H1 (cell line): ENCODE measurements at regions not wholly inside any gene's neighbourhood (a gene's known extent, or its start where the extent isn't known, plus 50 kb on each side); places are given as distances from the start of the nearest gene placed in this dataset.

Source experiments
- CTCF ChIA-PET: fragments of 300-600 bp; sonication (Branson Sonifier 250); formaldehyde crosslinking; loops from one replicate; lab custom pipeline; 2021; ENCODE audit not compliant: partially characterized antibody; lab: Charles Lee
- POLR2A ChIA-PET: fragments of 300-600 bp; sonication (Branson Sonifier 250); formaldehyde crosslinking; loops from one replicate; lab custom pipeline; 2021; ENCODE audit warnings: inconsistent platforms; ENCODE audit not compliant: partially characterized antibody; lab: Charles Lee
- DNase-seq, 2 experiments: peaks; one replicate each; pipeline versions ENCODE4 v3.0.0 to v3.0.0-alpha.2; 2010 to 2022; ENCODE audit warnings: low spot score in 2 of 2, low read depth in 1 of 2, mixed read lengths in 1 of 2
- FAIRE-seq: peaks from 2 replicates; lab custom pipeline; 2011; peaks lifted over from hg19 to GRCh38; lab: Jason Lieb, UNC
- H2AFZ ChIP-seq: 2 replicates; pipeline ENCODE4 v1.8.1; 2012; ENCODE audit warnings: low read length, inconsistent platforms
- H2AK5ac ChIP-seq: 2 replicates; pipeline ENCODE4 v1.6.1; 2013; ENCODE audit warnings: low read depth, low read length
- H2BK120ac ChIP-seq: replicated peaks from 2 replicates; pipeline ENCODE3; 2013; ENCODE audit warnings: low read depth, low read length, inconsistent platforms
- H2BK12ac ChIP-seq: 2 replicates; pipeline ENCODE4 v1.6.1; 2013; ENCODE audit warnings: low read depth, low read length
- H2BK15ac ChIP-seq: 2 replicates; pipeline ENCODE4 v1.6.1; 2013; ENCODE audit warnings: low read length
- H2BK20ac ChIP-seq: 2 replicates; pipeline ENCODE4 v1.6.1; 2013; ENCODE audit warnings: low read length
- H2BK5ac ChIP-seq: 2 replicates; pipeline ENCODE4 v1.6.1; 2013; ENCODE audit warnings: low read depth, low read length
- H3K14ac ChIP-seq: 2 replicates; pipeline ENCODE4 v1.6.1; 2013; ENCODE audit warnings: inconsistent platforms; ENCODE audit not compliant: insufficient read length
- H3K18ac ChIP-seq: 2 replicates; pipeline ENCODE4 v1.6.1; 2013; ENCODE audit warnings: low read length; ENCODE audit errors: extremely low read depth
- H3K23ac ChIP-seq: 2 replicates; pipeline ENCODE4 v1.6.1; 2013; ENCODE audit warnings: inconsistent platforms; ENCODE audit not compliant: insufficient read length
- H3K23me2 ChIP-seq: 2 replicates; pipeline ENCODE4 v1.6.1; 2013; ENCODE audit warnings: low read depth, low read length
- H3K27ac ChIP-seq: 2 replicates; pipeline ENCODE4 v1.6.1; 2011; ENCODE audit warnings: low read depth, low read length, inconsistent platforms
- H3K27me3 ChIP-seq, 4 experiments: replicated peaks in 1 of 4; 1 replicate in 1 of 4; 2 replicates in 3 of 4; pipeline versions ENCODE4 v1.6.1 to v1.8.1; 2011 to 2013; ENCODE audit warnings: low read length in 3 of 4, mild to moderate bottlenecking in 3 of 4, inconsistent platforms in 2 of 4, mixed read lengths in 2 of 4, moderate library complexity in 1 of 4; ENCODE audit not compliant: control insufficient read depth in 3 of 4, insufficient read depth in 3 of 4; ENCODE audit errors: extremely low read depth in 1 of 4
- H3K36me3 ChIP-seq, 4 experiments: 2 replicates each; pipeline versions ENCODE4 v1.6.1 to v1.8.1; 2011 to 2013; ENCODE audit warnings: mild to moderate bottlenecking in 4 of 4, low read length in 3 of 4, moderate library complexity in 2 of 4, control low read depth in 1 of 4, inconsistent platforms in 1 of 4; ENCODE audit not compliant: insufficient read depth in 4 of 4, control insufficient read depth in 2 of 4
- H3K4ac ChIP-seq: replicated peaks from 2 replicates; pipeline ENCODE3; 2013; ENCODE audit warnings: low read length, low read depth, mixed read lengths, inconsistent platforms; ENCODE audit not compliant: insufficient read length
- H3K4me1 ChIP-seq, 4 experiments: replicated peaks in 1 of 4; 1 replicate in 1 of 4; 2 replicates in 3 of 4; pipeline versions ENCODE4 v1.6.1 to v1.8.1; 2011 to 2013; ENCODE audit warnings: low read length in 3 of 4, inconsistent platforms in 2 of 4, mixed read lengths in 1 of 4; ENCODE audit not compliant: insufficient read depth in 4 of 4, control insufficient read depth in 3 of 4
- H3K4me2 ChIP-seq, 2 experiments: 2 replicates each; pipeline versions ENCODE4 v1.6.1 to v1.8.1; 2011 to 2013; ENCODE audit warnings: low read depth in 2 of 2, low read length in 2 of 2, control low read depth in 1 of 2, inconsistent platforms in 1 of 2, mild to moderate bottlenecking in 1 of 2; ENCODE audit not compliant: insufficient read depth in 1 of 2
- H3K4me3 ChIP-seq, 4 experiments: fragments of 200-600, 300-600 bp in 1 of 4; sonication (generic), shearing (Covaris generic), sonication (Bioruptor Twin) in 1 of 4; 2 replicates each; pipeline versions ENCODE4 v1.5.1 to v1.8.1; 2011 to 2016; ENCODE audit warnings: low read length in 4 of 4, low read depth in 3 of 4, control low read depth in 2 of 4, inconsistent platforms in 2 of 4, mild to moderate bottlenecking in 2 of 4, mixed read lengths in 1 of 4, moderate library complexity in 1 of 4; ENCODE audit not compliant: insufficient read depth in 2 of 4; ENCODE audit errors: extremely low read depth in 1 of 4
- H3K56ac ChIP-seq: replicated peaks from 2 replicates; pipeline ENCODE3; 2013; ENCODE audit warnings: low read depth, mild to moderate bottlenecking, mixed read lengths, low read length, inconsistent platforms; ENCODE audit not compliant: insufficient read length
- H3K79me1 ChIP-seq: 2 replicates; pipeline ENCODE4 v1.6.1; 2013; ENCODE audit warnings: low read depth, low read length, control low read depth
- H3K79me2 ChIP-seq, 2 experiments: 2 replicates each; pipeline versions ENCODE4 v1.6.1 to v1.8.1; 2012 to 2013; ENCODE audit warnings: low read length in 2 of 2, mild to moderate bottlenecking in 2 of 2, inconsistent platforms in 1 of 2; ENCODE audit not compliant: insufficient read depth in 2 of 2, control insufficient read depth in 1 of 2
- H3K9ac ChIP-seq, 4 experiments: replicated peaks in 1 of 4; 1 replicate in 1 of 4; 2 replicates in 3 of 4; pipeline versions ENCODE4 v1.6.1 to v1.8.1; 2011 to 2013; ENCODE audit warnings: low read depth in 3 of 4, low read length in 3 of 4, control low read depth in 2 of 4, mild to moderate bottlenecking in 2 of 4, moderate library complexity in 2 of 4, inconsistent platforms in 1 of 4; ENCODE audit errors: extremely low read depth in 1 of 4
- H3K9me3 ChIP-seq, 2 experiments: 2 replicates each; pipeline versions ENCODE4 v1.6.1 to v1.8.1; 2012 to 2013; ENCODE audit warnings: mild to moderate bottlenecking in 2 of 2, moderate library complexity in 2 of 2, control low read depth in 1 of 2, inconsistent platforms in 1 of 2, low read depth in 1 of 2, low read length in 1 of 2, mixed read lengths in 1 of 2; ENCODE audit not compliant: insufficient read depth in 2 of 2
- H4K20me1 ChIP-seq, 2 experiments: replicated peaks in 1 of 2; 2 replicates each; pipeline versions ENCODE3 to v1.8.1; 2011 to 2013; ENCODE audit warnings: inconsistent platforms in 2 of 2, low read length in 2 of 2, mild to moderate bottlenecking in 1 of 2; ENCODE audit not compliant: insufficient read depth in 2 of 2, control insufficient read depth in 1 of 2
- H4K5ac ChIP-seq: 2 replicates; pipeline ENCODE4 v1.6.1; 2013; ENCODE audit warnings: low read length, low read depth, mixed read lengths, inconsistent platforms; ENCODE audit not compliant: insufficient read length
- H4K8ac ChIP-seq: 2 replicates; pipeline ENCODE4 v1.8.0; 2013; ENCODE audit warnings: mild to moderate bottlenecking, moderate library complexity, low read length, inconsistent platforms; ENCODE audit not compliant: insufficient read depth; ENCODE audit errors: extremely low read depth
- H4K91ac ChIP-seq: replicated peaks from 2 replicates; pipeline ENCODE3; 2013; ENCODE audit warnings: low read length, mixed read lengths, inconsistent platforms; ENCODE audit not compliant: insufficient read length
- CBX5 ChIP-seq: fragments of 300-800, 300-1000 bp; sonication (generic); IDR thresholded peaks from 2 replicates; pipeline ENCODE4 v1.7.1; 2016; ENCODE audit warnings: antibody characterized with exemption, low read length, low read depth
- CBX8 ChIP-seq: fragments of 300-800, 300-1000 bp; sonication (generic); IDR thresholded peaks from 2 replicates; pipeline ENCODE4 v1.7.1; 2016; ENCODE audit warnings: low read depth, low read length, borderline replicate concordance
- CEBPB ChIP-seq: IDR thresholded peaks from 2 replicates; pipeline ENCODE4 v1.6.1; 2012; ENCODE audit warnings: low read depth, low read length
- CREB1 ChIP-seq: IDR thresholded peaks from 2 replicates; pipeline ENCODE4 v1.6.1; 2012; ENCODE audit warnings: inconsistent platforms
- EZH2 ChIP-seq: fragments of 200-600 bp; sonication (generic); IDR thresholded peaks from 2 replicates; pipeline ENCODE4 v1.7.1; 2012; ENCODE audit warnings: low read depth, mild to moderate bottlenecking, moderate library complexity, low read length, inconsistent platforms; ENCODE audit not compliant: severe bottlenecking
- HDAC2 ChIP-seq, 2 experiments: fragments of 300-600 bp in 1 of 2; sonication (generic) in 1 of 2; IDR thresholded peaks; 2 replicates each; pipeline ENCODE4 v1.6.1; 2011 to 2012; ENCODE audit warnings: low read depth in 2 of 2, low read length in 2 of 2, mild to moderate bottlenecking in 2 of 2, moderate library complexity in 2 of 2, borderline replicate concordance in 1 of 2, inconsistent platforms in 1 of 2
- KDM5A ChIP-seq: fragments of 200-600 bp; IDR thresholded peaks from 2 replicates; pipeline ENCODE4 v1.7.1; 2012; ENCODE audit warnings: mild to moderate bottlenecking, low read length, inconsistent platforms, mixed read lengths
- PHF8 ChIP-seq: fragments of 200-600 bp; sonication (generic); conservative IDR thresholded peaks from 2 replicates; pipeline ENCODE4 v1.7.1; 2012; ENCODE audit warnings: low read depth, mild to moderate bottlenecking, inconsistent platforms, low read length, moderate library complexity
- SAP30 ChIP-seq: fragments of 300-600 bp; sonication (generic); IDR thresholded peaks from 2 replicates; pipeline ENCODE4 v1.7.1; 2012; ENCODE audit warnings: low read length, moderate library complexity, mild to moderate bottlenecking, inconsistent platforms; ENCODE audit not compliant: insufficient read depth, insufficient replicate concordance
- SIN3A ChIP-seq, 2 experiments: IDR thresholded peaks in 1 of 2; conservative IDR thresholded peaks in 1 of 2; 2 replicates each; pipeline ENCODE4 v1.6.1; 2011 to 2012; ENCODE audit warnings: low read length in 2 of 2, improper control_type of control experiment in 1 of 2, low read depth in 1 of 2, mild to moderate bottlenecking in 1 of 2
- TAF7 ChIP-seq: optimal IDR thresholded peaks from 2 replicates; pipeline ENCODE3; 2011; ENCODE audit warnings: low read depth, mild to moderate bottlenecking, inconsistent platforms, low read length, moderate library complexity, borderline replicate concordance
- TBP ChIP-seq: IDR thresholded peaks from 2 replicates; pipeline ENCODE4 v1.6.1; 2011; ENCODE audit warnings: low read depth, low read length, improper control_type of control experiment
- WGBS, 2 experiments: shearing (Covaris generic) in 1 of 2; methylation state at CpG; one replicate each; pipeline versions ENCODE4 v1.1.6 to v1.1.7; 2013 to 2015; ENCODE audit warnings: low lambda C conversion rate in 2 of 2, mixed read lengths in 2 of 2, inconsistent platforms in 1 of 2, low coverage in 1 of 2, missing lambda C conversion rate in 1 of 2; ENCODE audit not compliant: insufficient replicate concordance in 2 of 2, insufficient coverage in 1 of 2, insufficient read length in 1 of 2; ENCODE audit errors: extremely low coverage in 1 of 2, missing lambda C conversion rate in 1 of 2; 5-methylcytosine and 5-hydroxymethylcytosine counted together

- Histone ChIP-seq H3K36me3 (no peaks in the 10 kb centered on the region), H3K4ac (no peak overlapping the region), H3K14ac (peak overlapping the region; percentile 31), H3K18ac (no peak overlapping the region), H3K23ac (no peak overlapping the region), H4K20me1 (no peaks in the 10 kb centered on the region), H2AFZ (no peak overlapping the region), H3K4me2 (no peak overlapping the region), H2BK120ac (no peak overlapping the region), H3K4me3 (no peak overlapping the region), H3K56ac (no peak overlapping the region), H4K8ac (no peak overlapping the region), H3K79me2 (no peaks in the 10 kb centered on the region), H3K9ac (no peak overlapping the region), H3K23me2 (no peaks in the 10 kb centered on the region), H2AK5ac (no peak overlapping the region), H4K5ac (no peak overlapping the region), H2BK12ac (no peak overlapping the region), H3K27ac (no peak overlapping the region), H3K9me3 (peaks cover 6 to 12% of the 10 kb centered on the region in 2 experiments; a peak in 2 of 4 replicates), H4K91ac (no peak overlapping the region), H3K79me1 (no peaks in the 10 kb centered on the region), H2BK5ac (no peak overlapping the region), H3K27me3 (no peaks in the 10 kb centered on the region), H2BK20ac (no peak overlapping the region), H3K4me1 (peaks cover 2 to 9% (median 6%) of the 10 kb centered on the region in 4 experiments; a peak in 2 of 7 replicates), H2BK15ac (no peak overlapping the region)
- WGBS, 2 experiments, result 0% methylated on average over 1 of the region's 1 CpG; no CpG with 5 or more reads in 1 of the 2 experiments
- no peak for DNase-seq
- no peak for FAIRE-seq
- ChIA-PET CTCF (no interaction called here), POLR2A (no interaction called here)
- TF ChIP-seq TBP (no peak), EZH2 (no peak), TAF7 (no peak), SAP30 (no peak), CBX5 (no peak), HDAC2 (IDR thresholded peaks at IDR 0.05; ENCODE audit: borderline replicate concordance in 1 of 2, low read depth in 2 of 2, low read length in 2 of 2) (no peak), PHF8 (no peak), CEBPB (no peak), CREB1 (no peak), KDM5A (no peak), CBX8 (no peak), SIN3A (conservative IDR thresholded peaks at IDR 0.05 in 1 of 2, IDR thresholded peaks at IDR 0.05 in 1 of 2; ENCODE audit: low read depth in 1 of 2, low read length in 2 of 2) (no peak)
Measured at GRCh38 chr5:119953474-119953873, 324.1 kb downstream of the FAM170A start.
